ENCODE measurements at regions not wholly inside any gene's neighbourhood (a gene's known extent, or its start where the extent isn't known, plus 50 kb on each side); places are given as distances from the start of the nearest gene placed in this dataset.
A peak's percentile ranks its signal among the peaks of the same experiment; 100 is the strongest.

GRCh38 chr6:167683028-167683862, 143.5 kb upstream of the AFDN start (continued):
- peak; percentile 92 for TF ChIP-seq MED8 (CRISPR knock-in tag; IDR thresholded peaks at IDR 0.05; ENCODE audit: insufficient replicate concordance)
- TF ChIP-seq ZNF724P (CRISPR knock-in tag; IDR thresholded peaks at IDR 0.05; ENCODE audit: borderline replicate concordance): no peak
- TF ChIP-seq ELF4 (CRISPR knock-in tag; IDR thresholded peaks at IDR 0.05; ENCODE audit: borderline replicate concordance): peak; percentile 59; the same call in 1 of the 2 replicates
- no peak for TF ChIP-seq POLR2AphosphoS5 (IDR thresholded peaks at IDR 0.05; ENCODE audit: low read depth, low read length)
- no peak for TF ChIP-seq ZNF850 (CRISPR knock-in tag; conservative IDR thresholded peaks at IDR 0.05)
- no peak for TF ChIP-seq ZNF720 (CRISPR knock-in tag; IDR thresholded peaks at IDR 0.05)
- TF ChIP-seq FOXO4 (CRISPR knock-in tag; conservative IDR thresholded peaks at IDR 0.05): no peak
- no peak for TF ChIP-seq PCBP1 (IDR thresholded peaks at IDR 0.05; ENCODE audit: borderline replicate concordance, low read depth, low read length)
- TF ChIP-seq ZNF260 (CRISPR knock-in tag; IDR thresholded peaks at IDR 0.05; ENCODE audit: borderline replicate concordance, low read depth): no peak
- no peak for TF ChIP-seq ZNF674 (CRISPR knock-in tag; IDR thresholded peaks at IDR 0.05; ENCODE audit: low read depth)
- peak; percentile 98 for TF ChIP-seq ZNF609 (CRISPR knock-in tag; IDR thresholded peaks at IDR 0.05; ENCODE audit: borderline replicate concordance)
- no peak for TF ChIP-seq SMARCC2 (IDR thresholded peaks at IDR 0.05)
- TF ChIP-seq HMGA1 (CRISPR knock-in tag; conservative IDR thresholded peaks at IDR 0.05): no peak
- TF ChIP-seq HOXA7 (CRISPR knock-in tag; IDR thresholded peaks at IDR 0.05): no peak
- TF ChIP-seq SMAD3 (CRISPR knock-in tag; IDR thresholded peaks at IDR 0.05): peak; percentile 96
- peak; percentile 58; the same call in 1 of the 2 replicates for TF ChIP-seq ZNF546 (CRISPR knock-in tag; conservative IDR thresholded peaks at IDR 0.05)
- TF ChIP-seq, protein P1, sequence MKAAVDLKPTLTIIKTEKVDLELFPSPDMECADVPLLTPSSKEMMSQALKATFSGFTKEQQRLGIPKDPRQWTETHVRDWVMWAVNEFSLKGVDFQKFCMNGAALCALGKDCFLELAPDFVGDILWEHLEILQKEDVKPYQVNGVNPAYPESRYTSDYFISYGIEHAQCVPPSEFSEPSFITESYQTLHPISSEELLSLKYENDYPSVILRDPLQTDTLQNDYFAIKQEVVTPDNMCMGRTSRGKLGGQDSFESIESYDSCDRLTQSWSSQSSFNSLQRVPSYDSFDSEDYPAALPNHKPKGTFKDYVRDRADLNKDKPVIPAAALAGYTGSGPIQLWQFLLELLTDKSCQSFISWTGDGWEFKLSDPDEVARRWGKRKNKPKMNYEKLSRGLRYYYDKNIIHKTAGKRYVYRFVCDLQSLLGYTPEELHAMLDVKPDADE (CRISPR knock-in tag; IDR thresholded peaks at IDR 0.05): no peak
- TF ChIP-seq HMG20A (CRISPR knock-in tag; IDR thresholded peaks at IDR 0.05; ENCODE audit: borderline replicate concordance): peak; percentile 99
- TF ChIP-seq ZMAT3 (CRISPR knock-in tag; conservative IDR thresholded peaks at IDR 0.05): peak; percentile 79; the same call in 1 of the 2 replicates
- TF ChIP-seq, protein P2, sequence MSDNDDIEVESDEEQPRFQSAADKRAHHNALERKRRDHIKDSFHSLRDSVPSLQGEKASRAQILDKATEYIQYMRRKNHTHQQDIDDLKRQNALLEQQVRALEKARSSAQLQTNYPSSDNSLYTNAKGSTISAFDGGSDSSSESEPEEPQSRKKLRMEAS (IDR thresholded peaks at IDR 0.05): no peak
